Skeletal muscle cell (primary cell): ENCODE measurements at regions not wholly inside any gene's neighbourhood (a gene's known extent, or its start where the extent isn't known, plus 50 kb on each side); places are given as distances from the start of the nearest gene placed in this dataset.
"Not testable (repeated sequence)": the region's sequence is repeated elsewhere in the genome, so short reads cannot be mapped to it uniquely, and the experiment has no call there.

Experiments
- DNase-seq: peaks from one replicate; pipeline ENCODE4 v3.0.0-alpha.2; 2010; ENCODE audit warnings: low read depth
- H3K4me3 ChIP-seq: 2 replicates; pipeline ENCODE4 v1.5.1; 2011; ENCODE audit warnings: low read depth, mild to moderate bottlenecking, control low read depth, low read length, moderate library complexity

DNA sequence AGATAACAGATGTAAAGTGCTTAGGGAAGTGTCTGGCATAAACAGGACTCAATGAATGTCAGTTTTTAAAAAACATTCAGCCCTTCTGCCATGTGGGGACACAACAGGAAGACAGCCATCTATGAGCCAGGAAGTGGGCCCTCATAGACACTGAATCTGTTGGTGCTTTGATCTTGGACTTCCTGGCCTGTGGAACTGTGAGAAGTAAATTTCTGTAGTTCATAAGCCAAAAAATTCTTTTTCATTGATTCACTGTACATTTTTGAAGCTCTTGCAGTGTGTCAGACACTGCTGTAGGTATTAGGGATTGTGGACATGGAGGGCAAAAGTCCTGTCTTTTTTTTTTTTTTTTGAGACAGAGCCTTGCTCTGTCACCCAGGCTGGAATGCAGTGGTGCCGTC is 188.6 kb downstream of the HIPK3 start:
- H3K4me3 ChIP-seq, result no peak overlapping the region
- no peak for DNase-seq

DNA sequence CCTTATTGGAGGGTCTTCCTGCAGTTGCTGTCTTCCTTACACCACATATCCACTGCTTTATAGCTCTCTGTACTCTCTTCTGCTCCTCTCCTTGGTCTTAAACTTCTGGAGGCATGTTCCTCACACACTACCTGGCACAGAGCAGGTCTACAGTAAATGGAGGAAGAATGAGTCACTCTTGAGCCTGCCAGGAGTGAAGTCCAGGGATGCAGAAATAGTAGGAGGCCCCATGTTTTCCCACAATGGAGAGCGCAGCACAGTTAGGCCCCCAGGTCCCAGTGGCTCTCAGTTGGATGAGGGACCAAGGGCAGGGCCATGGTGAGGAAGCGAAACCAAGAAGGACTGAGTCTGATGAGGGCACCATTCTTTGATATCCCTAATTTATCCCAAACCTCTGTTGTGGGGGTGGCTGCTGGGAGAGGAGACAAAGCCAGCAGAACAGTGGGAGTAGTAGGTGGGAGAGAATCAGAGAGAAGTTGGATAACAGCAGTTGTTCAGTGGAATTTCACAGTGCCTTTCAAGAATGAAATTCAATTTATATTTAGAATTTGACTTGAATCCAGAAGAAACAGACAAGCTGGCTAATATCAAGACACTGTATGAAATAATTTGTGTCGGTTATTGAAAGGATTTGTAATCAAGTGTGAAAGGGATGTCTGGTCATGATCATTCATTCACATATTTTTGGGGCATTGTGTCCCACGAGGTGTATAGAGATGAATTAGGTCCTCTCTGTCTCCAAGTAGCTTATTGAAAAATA is 187.8 kb downstream of the HIPK3 start:
- no peak overlapping the region for H3K4me3 ChIP-seq
- no peak for DNase-seq

DNA sequence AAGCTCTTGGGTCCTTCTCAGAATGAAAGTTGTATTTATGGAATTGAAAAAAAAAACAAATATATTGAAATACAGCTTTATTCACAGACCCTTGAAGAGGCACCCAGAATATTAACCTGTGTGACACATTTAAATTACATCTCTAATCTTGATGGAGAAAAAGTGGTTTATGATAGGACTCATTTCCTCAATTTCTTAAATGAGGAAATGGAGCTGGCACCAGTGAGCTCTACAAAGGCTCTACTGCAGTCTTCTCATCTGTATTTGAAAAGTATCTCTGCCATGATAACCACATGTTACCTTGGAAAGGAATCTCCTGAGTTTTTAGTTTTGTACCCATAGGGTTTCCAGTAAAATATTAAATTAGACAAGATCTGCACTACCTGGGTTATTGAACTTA is 186.5 kb downstream of the HIPK3 start:
- no peak for DNase-seq
- no peak overlapping the region for H3K4me3 ChIP-seq

DNA sequence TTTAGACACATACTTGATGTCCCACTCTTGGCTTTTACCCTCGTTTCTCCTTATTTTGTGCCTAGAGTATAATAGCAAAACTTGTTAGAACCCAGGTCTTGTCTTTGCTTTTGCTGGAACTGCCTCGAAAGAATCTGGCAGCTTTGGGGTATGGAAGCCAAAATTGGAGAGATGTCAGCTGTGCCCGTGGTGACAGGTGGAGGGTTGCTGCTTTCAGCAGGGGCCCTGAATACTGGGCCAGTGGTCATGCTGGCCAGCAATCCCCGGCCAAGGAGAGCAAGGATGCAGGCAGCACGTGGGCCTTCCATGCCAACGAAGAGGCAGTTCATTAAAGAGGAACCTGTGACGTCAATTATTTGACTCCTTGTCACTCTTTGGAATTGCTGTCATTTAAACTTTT is 181.1 kb downstream of the HIPK3 start:
- DNase-seq, result no peak
- no peak overlapping the region for H3K4me3 ChIP-seq

DNA sequence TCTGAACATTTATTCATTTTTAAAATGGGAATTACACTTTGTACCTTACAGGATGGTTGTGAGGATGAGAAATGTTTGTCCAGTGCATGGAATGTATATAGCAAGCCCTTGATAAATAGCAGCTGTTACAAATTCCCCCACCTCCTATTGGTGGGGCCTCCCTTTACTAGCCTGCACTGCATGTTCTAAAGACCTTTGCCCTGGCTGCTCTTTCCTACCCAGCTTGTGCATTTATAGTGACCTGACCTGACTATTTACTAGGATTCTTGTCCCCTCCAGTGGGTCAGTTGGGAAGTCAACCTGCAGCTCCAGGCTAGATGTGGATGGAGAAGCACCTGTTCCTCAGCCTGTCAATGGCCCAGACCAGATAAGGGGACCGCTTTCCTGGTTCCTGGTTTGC is 180.3 kb downstream of the HIPK3 start:
- DNase-seq, result no peak
- no peak overlapping the region for H3K4me3 ChIP-seq

DNA sequence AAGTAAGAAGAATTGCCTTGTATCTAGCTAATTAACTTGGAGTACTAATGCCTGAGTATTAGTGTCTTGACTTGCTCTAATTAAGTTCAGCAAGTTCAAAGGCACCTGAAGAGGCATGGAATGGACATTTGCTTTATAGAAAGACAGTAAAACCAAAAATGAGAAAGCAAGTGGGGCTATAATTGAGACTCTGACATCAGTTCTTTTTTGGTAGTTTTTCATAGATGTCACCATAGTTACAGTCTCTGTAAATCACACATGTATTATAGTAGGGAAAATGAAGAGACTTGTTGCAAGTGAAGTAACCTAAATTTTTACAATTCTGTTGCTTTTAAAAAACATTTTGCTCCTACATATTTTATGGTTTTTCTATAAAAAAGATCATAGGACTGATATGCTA is 178.0 kb downstream of the HIPK3 start:
- H3K4me3 ChIP-seq, result no peak overlapping the region
- DNase-seq, result no peak

DNA sequence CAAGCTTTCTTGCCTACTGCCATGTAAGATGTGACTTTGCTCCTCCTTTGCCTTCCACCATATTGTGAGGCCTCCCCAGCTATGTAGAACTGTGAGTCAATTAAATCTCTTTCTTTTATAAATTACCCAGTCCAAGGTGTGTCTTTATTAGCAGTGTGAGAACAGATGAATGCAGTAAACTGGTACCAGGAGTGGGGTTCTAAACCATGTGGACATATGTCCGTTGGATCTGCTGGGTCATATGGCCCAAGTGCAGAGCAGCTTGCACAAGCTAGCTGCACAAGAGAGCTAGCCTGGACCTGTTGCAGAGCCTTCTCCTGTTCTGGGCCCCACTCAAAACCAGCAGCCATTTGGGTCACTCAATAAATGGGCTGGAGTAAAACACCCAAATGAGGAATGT is 177.1 kb downstream of the HIPK3 start:
- no peak overlapping the region for H3K4me3 ChIP-seq
- no peak for DNase-seq

DNA sequence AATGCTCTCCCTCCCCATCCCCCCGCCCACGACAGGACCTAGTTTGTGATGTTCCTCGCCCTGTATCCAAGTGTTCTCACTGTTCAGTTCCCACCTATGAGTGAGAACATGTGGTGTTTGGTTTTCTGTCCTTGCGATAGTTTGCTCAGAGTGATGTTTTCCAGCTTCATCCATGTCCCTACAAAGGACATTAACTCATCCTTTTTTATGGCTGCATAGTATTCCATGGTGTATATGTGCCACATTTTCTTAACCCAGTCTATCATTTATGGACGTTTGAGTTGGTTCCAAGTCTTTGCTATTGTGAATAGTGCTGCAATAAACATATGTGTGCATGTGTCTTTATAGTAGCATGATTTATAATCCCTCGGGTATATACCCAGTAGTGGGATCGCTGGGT is 171.3 kb downstream of the HIPK3 start:
- H3K4me3 ChIP-seq, DNase-seq: not testable (repeated sequence)

DNA sequence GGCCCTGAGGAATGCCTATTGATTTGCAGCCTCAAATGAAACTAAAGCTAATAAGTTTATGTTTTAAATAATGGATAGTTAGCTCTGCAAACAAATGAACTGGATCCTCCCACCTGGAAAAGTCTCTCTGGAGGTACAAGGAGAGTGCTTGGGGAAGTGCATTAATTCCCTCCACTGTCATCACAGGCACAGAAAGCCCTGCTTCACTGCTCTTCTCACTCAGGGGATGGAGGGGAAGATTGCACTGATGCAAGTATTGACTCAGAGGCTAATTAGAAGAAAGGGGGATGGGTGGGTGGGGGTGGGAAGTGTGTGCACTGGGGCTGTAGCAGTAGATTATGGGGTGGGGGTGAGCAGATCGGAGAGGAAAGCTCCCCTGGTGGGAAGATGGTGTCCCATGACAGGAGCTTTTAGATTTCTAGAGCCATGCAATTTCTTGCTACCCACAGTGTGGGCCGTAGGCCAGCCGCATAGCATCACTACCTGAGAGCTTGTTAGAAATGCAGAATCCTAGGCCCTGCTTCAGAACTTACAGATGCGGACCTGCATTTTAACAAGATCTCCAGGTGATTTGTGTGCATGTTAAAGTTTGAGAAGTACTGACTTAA is 163.9 kb downstream of the HIPK3 start:
- no peak overlapping the region for H3K4me3 ChIP-seq
- DNase-seq, result no peak

DNA sequence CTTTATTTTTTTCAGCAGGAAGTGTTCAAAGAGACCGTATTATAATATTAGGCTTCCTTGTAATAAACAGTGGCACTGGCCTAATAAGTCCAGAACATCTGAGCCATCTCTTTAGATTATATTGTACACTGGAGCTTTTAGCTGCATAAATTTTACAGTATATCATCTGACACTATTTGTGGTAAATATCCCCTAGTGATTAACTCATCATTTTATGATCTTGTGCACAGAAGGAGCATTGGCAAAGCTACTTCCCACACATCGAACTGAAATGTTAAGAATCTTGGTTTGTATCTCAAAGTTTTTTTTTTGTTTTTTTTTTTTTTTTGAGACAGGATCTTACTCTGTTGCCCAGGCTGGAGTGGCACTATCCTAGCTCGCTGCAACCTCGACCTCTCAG is 162.7 kb downstream of the HIPK3 start:
- no peak overlapping the region for H3K4me3 ChIP-seq
- no peak for DNase-seq

DNA sequence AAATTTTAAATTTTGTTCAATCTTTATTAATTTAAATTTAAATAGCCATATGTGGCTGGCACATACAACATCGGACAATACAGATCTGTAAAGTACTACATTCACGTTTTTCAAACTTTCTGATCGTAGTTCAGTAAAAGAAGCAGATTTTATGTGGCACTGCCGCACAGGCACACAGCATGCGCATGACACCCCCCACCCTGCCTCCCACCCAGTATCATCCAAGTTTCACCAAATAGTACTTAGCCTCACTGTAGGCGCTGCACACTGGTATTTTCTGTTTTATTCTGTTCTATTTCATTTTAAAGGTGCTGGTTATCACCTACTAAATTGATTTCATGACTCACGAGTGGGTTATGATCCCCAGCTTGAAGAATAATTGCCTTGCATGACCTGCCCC is 159.9 kb downstream of the HIPK3 start:
- no peak for DNase-seq
- no peak overlapping the region for H3K4me3 ChIP-seq

DNA sequence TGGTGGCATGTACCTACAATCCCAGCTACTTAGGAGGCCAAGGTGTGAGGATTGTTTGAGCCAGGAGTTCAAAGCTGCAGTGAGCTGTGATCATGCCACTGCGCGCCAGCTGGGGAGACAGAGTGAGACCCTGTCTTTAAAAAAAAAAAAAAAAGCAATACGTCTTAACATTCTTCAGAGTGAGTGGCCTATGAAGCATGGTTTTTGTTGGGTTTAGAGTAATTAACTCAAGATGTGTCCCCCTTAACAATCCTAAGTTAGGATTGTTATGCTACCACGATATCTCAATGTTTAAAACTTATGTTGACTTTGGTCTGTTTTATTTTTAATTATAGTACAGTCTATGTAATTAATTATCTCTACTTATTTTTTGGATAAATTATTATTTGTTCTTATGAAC is 156.1 kb downstream of the HIPK3 start:
- DNase-seq, result no peak
- H3K4me3 ChIP-seq, result no peak overlapping the region

DNA sequence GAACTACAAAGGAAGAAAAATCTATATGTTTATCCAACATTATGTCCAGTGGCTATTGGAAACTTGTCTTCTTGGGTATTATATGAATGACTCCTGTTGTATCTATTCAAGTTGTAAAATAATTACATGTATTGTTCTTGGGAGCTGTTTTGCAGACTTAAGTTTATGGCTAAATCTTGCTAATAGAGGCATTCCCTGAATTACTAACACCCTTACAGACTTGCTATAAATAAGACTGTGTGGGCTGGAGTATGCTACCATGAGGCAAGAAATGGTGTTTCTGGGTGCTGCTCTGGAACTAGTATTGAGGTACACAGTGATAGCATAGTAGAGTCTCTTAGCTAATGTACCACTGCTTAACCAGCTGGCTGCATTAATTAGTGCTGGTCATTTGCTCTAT is 155.1 kb downstream of the HIPK3 start:
- no peak for DNase-seq
- no peak overlapping the region for H3K4me3 ChIP-seq

DNA sequence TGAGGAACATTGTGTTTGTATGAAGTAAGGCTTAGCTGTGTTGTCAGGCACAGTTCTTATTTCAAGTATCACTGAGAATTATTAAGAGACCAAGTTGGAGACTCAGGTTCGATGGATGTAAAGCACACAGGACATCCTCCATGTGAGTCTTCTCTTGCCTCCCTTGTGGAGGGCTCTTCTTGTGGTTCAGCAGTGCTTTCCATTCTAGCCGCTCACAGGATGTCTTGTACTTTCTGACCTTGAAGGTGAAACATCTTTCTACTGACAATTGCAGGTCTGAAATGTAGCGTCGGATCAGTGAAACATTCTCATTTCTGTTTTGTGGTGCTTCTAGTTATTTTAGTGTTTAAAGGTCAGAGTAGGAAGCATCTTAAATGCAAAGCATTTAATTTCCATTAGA is 154.6 kb downstream of the HIPK3 start:
- no peak overlapping the region for H3K4me3 ChIP-seq
- no peak for DNase-seq

DNA sequence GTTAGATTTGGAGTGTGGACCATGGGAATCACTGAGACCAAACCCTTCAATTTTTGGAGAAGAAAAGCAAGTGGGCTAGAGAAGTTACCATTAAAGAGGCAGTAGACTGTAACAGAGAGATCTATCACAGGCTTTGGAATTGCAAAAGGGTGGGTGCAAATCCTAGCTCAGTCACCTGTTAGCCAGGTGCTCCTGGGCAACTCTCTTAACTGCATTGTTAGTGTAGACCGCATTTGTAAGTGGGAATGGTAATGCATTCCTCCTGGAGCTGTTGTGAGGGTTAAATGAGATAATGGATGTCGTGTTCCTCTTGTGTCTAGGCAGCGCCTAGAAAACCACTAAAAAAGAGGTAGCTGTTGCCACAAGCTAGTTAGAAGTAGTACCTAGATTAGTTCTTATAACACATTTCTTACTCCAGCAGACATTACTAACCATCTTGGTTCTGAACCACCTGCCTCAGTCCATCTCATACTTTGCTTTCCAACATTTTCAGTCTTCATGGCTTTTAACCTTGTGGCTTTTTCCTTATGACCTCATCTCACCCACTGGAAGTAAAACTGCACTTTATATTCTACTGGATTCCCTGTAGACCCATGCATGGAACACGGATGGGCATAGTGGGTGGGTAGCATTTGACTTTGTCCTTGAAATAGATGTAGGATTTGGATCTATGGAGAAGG is 153.0 kb downstream of the HIPK3 start:
- DNase-seq, result no peak
- H3K4me3 ChIP-seq, result no peak overlapping the region
